ENCODE measurements at regions not wholly inside any gene's neighbourhood (a gene's known extent, or its start where the extent isn't known, plus 50 kb on each side); places are given as distances from the start of the nearest gene placed in this dataset.

GRCh38 chr12:116650062-116650461 lies 87.8 kb downstream of the SPRING1 start (continued):
- TF ChIP-seq CHD7 (IDR thresholded peaks at IDR 0.05; ENCODE audit: insufficient replicate concordance, low read length) (no peak), NANOG (IDR thresholded peaks at IDR 0.05; ENCODE audit: insufficient read depth, low read depth, low read length, poor library complexity, severe bottlenecking) (no peak), TEAD4 (IDR thresholded peaks at IDR 0.05; ENCODE audit: low read depth, low read length) (peak; percentile 67; the same call in 1 of the 2 replicates), TBP (IDR thresholded peaks at IDR 0.05; ENCODE audit: low read depth, low read length) (no peak), TAF1 (IDR thresholded peaks at IDR 0.05; ENCODE audit: low read depth, low read length) (no peak), SIX5 (IDR thresholded peaks at IDR 0.05; ENCODE audit: low read depth, low read length) (no peak), CBX5 (IDR thresholded peaks at IDR 0.05; ENCODE audit: low read depth, low read length) (no peak), SIN3A (conservative IDR thresholded peaks at IDR 0.05 in 1 of 2, IDR thresholded peaks at IDR 0.05 in 1 of 2; ENCODE audit: low read depth in 1 of 2, low read length in 2 of 2) (peak; percentile 82 to 90; a peak in 3 of 4 replicates), RNF2 (IDR thresholded peaks at IDR 0.05; ENCODE audit: borderline replicate concordance, low read depth, low read length, missing control alignments, poor library complexity, severe bottlenecking) (no peak), SRF (IDR thresholded peaks at IDR 0.05; ENCODE audit: low read depth, low read length) (no peak), RAD21 (IDR thresholded peaks at IDR 0.05 in 1 of 2, conservative IDR thresholded peaks at IDR 0.05 in 1 of 2; ENCODE audit: low read depth in 2 of 2, low read length in 2 of 2) (no peak)

All from H1 (cell line).